ENCODE measurements at regions not wholly inside any gene's neighbourhood (a gene's known extent, or its start where the extent isn't known, plus 50 kb on each side); places are given as distances from the start of the nearest gene placed in this dataset.
"Not testable (repeated sequence)": the region's sequence is repeated elsewhere in the genome, so short reads cannot be mapped to it uniquely, and the experiment has no call there.

DNA sequence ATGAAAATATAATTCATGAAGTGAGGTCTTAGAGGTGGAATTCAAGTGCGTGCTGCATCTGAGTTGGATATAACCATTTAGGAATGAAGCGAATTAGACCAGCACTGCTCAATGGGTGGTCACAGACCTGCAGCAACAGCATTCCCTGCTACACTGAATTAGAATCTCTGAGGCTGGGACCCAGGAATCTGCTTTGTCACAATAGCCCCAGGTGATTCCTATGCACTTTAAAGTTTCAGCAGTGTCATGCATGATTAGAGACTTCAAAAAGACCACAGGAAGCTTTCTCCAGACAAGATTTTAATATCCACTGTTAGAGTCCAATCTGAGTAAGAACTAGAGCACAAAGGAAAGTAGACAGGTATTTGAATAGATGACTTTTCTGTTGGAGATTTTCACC is 352.8 kb upstream of the VSTM2A start:
- TF ChIP-seq POLR2A (IDR thresholded peaks at IDR 0.05): no peak
- TF ChIP-seq, protein P1, sequence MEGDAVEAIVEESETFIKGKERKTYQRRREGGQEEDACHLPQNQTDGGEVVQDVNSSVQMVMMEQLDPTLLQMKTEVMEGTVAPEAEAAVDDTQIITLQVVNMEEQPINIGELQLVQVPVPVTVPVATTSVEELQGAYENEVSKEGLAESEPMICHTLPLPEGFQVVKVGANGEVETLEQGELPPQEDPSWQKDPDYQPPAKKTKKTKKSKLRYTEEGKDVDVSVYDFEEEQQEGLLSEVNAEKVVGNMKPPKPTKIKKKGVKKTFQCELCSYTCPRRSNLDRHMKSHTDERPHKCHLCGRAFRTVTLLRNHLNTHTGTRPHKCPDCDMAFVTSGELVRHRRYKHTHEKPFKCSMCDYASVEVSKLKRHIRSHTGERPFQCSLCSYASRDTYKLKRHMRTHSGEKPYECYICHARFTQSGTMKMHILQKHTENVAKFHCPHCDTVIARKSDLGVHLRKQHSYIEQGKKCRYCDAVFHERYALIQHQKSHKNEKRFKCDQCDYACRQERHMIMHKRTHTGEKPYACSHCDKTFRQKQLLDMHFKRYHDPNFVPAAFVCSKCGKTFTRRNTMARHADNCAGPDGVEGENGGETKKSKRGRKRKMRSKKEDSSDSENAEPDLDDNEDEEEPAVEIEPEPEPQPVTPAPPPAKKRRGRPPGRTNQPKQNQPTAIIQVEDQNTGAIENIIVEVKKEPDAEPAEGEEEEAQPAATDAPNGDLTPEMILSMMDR (IDR thresholded peaks at IDR 0.05): no peak
- no peaks in the 10 kb centered on the region for H3K36me3 ChIP-seq (replicated peaks in 1 of 2; ENCODE audit: insufficient read depth in 1 of 2, low read depth in 2 of 2)

DNA sequence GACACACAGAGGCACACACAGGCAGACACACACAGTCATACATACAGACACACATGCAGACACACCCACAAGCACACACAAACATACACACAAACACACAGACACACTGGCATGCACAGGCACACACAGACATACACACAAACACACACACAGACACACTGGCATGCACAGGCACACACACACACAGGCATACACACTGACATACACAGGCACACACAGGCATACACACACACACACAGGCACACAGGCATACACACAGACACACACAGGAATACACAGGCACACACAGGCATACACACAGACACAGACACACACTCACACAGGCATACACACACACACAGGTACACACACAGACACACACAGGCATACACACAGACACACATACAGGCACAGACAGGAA is 340.7 kb upstream of the VSTM2A start:
- no peaks in the 10 kb centered on the region for H3K27me3 ChIP-seq
- H3K27ac ChIP-seq: no peak overlapping the region
- no peak for DNase-seq
- no peak for ATAC-seq
- no peaks in the 10 kb centered on the region for H3K36me3 ChIP-seq (replicated peaks in 1 of 2; ENCODE audit: insufficient read depth in 1 of 2, low read depth in 2 of 2)
- intact Hi-C loops (cut with DNase I): no loop called here
- H3K4me1 ChIP-seq: no peaks in the 10 kb centered on the region
- TF ChIP-seq, protein P1 (IDR thresholded peaks at IDR 0.05): no peak
- no peak for TF ChIP-seq POLR2A (IDR thresholded peaks at IDR 0.05)
- no peaks in the 10 kb centered on the region for H3K9me3 ChIP-seq
- no peak overlapping the region for H3K4me3 ChIP-seq

More for the DNA sequence above, 352.8 kb upstream of the VSTM2A start:
- no peaks in the 10 kb centered on the region for H3K27me3 ChIP-seq
- H3K4me3 ChIP-seq: no peak overlapping the region
- DNase-seq (no peak), ATAC-seq (no peak)
- no peaks in the 10 kb centered on the region for H3K4me1 ChIP-seq
- no peaks in the 10 kb centered on the region for H3K9me3 ChIP-seq
- no peak overlapping the region for H3K27ac ChIP-seq
- 45 to 70% methylated on average over 2 of the region's 2 CpGs for WGBS, 2 donors
- intact Hi-C loops (cut with DNase I): no loop called here

DNA sequence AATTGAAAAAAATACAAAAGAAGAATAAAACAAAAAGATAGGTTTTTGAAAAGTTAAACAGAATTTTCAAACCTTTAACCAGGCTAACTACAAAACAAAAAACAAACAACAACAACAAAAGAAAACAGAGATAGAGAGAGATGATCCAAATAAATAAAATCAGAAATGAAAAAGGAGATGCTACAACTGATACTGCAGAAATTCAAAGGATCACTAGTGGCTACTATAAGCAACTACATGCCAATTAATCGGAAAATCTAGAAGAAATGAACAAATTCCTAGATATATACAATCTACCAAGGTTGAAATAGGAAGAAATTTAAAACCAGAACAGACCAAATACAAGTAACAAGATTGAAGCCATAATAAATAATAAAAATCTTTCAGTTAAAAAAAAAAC is 326.8 kb upstream of the VSTM2A start:
- intact Hi-C loops (cut with DNase I): no loop called here
- Histone ChIP-seq H3K27ac (no peak overlapping the region), H3K4me1 (no peaks in the 10 kb centered on the region), H3K4me3 (no peak overlapping the region), H3K9me3 (no peaks in the 10 kb centered on the region), H3K36me3 (replicated peaks in 1 of 2; ENCODE audit: insufficient read depth in 1 of 2, low read depth in 2 of 2) (no peaks in the 10 kb centered on the region), H3K27me3 (no peaks in the 10 kb centered on the region)
- WGBS, 2 donors: 23 to 33% methylated on average over 1 of the region's 1 CpG
- ATAC-seq: no peak
- no peak for TF ChIP-seq POLR2A (IDR thresholded peaks at IDR 0.05)
- TF ChIP-seq, protein P1 (IDR thresholded peaks at IDR 0.05): no peak
- no peak for DNase-seq

DNA sequence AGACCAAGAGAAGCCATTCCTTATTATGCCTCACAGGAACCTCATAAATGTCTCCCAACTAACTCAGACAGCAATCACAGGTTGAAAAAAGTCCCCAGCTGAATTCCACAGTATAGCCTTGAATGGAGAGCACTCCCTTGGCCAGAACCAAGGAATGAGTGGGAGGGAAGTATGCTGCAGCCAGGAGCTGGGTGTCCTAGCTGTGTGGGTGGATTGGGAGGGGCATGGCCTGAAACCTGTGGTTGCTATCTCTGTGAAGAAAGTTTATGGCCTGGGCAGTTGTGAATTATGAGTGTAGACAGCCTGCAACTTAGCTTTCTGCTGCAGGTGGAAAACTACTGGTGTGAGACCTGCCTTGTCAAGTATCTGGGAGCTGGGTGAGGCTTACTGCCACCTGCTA is 316.1 kb upstream of the VSTM2A start:
- ATAC-seq: not testable (repeated sequence)

DNA sequence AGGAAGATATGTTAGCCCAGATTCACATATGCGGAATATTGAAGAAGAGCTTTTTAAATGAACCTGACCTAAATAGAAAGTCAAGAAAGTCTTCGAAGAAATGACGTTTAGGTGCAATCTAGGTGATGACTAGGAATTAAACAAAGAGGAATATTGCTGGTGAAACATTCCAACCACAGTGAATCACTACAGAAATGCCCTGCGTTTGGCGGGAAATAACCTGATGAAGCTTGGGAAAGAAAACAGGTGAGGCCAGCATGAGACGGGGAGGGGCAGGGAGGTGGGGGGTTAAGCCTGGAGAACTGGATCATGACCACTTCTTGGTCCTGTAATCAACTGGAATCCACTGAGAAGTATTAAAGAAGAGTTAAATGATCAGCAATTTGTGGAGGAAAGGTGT is 299.4 kb upstream of the VSTM2A start:
- no peak overlapping the region for H3K4me3 ChIP-seq
- DNase-seq (no peak), ATAC-seq (no peak)
- H3K4me1 ChIP-seq: no peaks in the 10 kb centered on the region
- WGBS, 2 donors: 46 to 55% methylated on average over 6 of the region's 6 CpGs
- no peaks in the 10 kb centered on the region for H3K36me3 ChIP-seq (replicated peaks in 1 of 2; ENCODE audit: insufficient read depth in 1 of 2, low read depth in 2 of 2)
- intact Hi-C loops (cut with DNase I): no loop called here
- H3K27ac ChIP-seq: no peak overlapping the region
- H3K27me3 ChIP-seq: no peaks in the 10 kb centered on the region
- TF ChIP-seq, protein P1 (IDR thresholded peaks at IDR 0.05): no peak
- no peak for TF ChIP-seq POLR2A (IDR thresholded peaks at IDR 0.05)
- no peaks in the 10 kb centered on the region for H3K9me3 ChIP-seq

More for the DNA sequence above, 316.1 kb upstream of the VSTM2A start:
- H3K9me3 ChIP-seq; DNase-seq; intact Hi-C loops (cut with DNase I); H3K27me3 ChIP-seq; H3K27ac ChIP-seq; H3K4me1 ChIP-seq; H3K36me3 ChIP-seq (replicated peaks in 1 of 2; ENCODE audit: insufficient read depth in 1 of 2, low read depth in 2 of 2); H3K4me3 ChIP-seq: not testable (repeated sequence)

All from body of pancreas (tissue), 4 donors.